PC-3 (cell line): ENCODE measurements at regions not wholly inside any gene's neighbourhood (a gene's known extent, or its start where the extent isn't known, plus 50 kb on each side); places are given as distances from the start of the nearest gene placed in this dataset.
A peak's percentile ranks its signal among the peaks of the same experiment; 100 is the strongest.

Experiments used
- ATAC-seq: fragments of 200-7000 bp; cut with Tn5 transposase; 2 replicates; pipeline ENCODE4 v1.9.1; 2020; ENCODE audit warnings: mild to moderate bottlenecking, moderate library complexity
- BruUV-seq: library from RNA; stranded (reverse); fragments of 400-500 nt; replicated peaks from 2 replicates; lab custom pipeline; 2021; lab: Mats Ljungman, UMichigan
- CTCF ChIA-PET: fragments of 300-600 bp; sonication (Branson Sonifier 250); formaldehyde crosslinking; loops from one replicate; lab custom pipeline; 2022; ENCODE audit warnings: antibody characterized with exemption; lab: Charles Lee
- POLR2A ChIA-PET: fragments of 300-600 bp; sonication (Branson Sonifier 250); formaldehyde crosslinking; loops from one replicate; lab custom pipeline; 2022; ENCODE audit warnings: antibody characterized with exemption; ENCODE audit not compliant: unreplicated experiment; lab: Charles Lee
- DNase-seq: peaks from one replicate; pipeline ENCODE4 v3.0.0-alpha.2; 2015
- H2AFZ ChIP-seq: fragments of 300-600 bp; sonication (generic); 2 replicates; pipeline ENCODE4 v1.6.0; 2016; ENCODE audit warnings: antibody characterized with exemption, low read length
- H3F3A ChIP-seq: fragments of 300-600 bp; sonication (generic); one replicate; pipeline ENCODE4 v1.6.0; 2017; ENCODE audit warnings: antibody characterized with exemption, low read length, control low read depth, mild to moderate bottlenecking; ENCODE audit not compliant: unreplicated experiment
- H3K27ac ChIP-seq: fragments of 300-600 bp; sonication (generic); 2 replicates; pipeline ENCODE4 v1.5.1; 2016; ENCODE audit warnings: mild to moderate bottlenecking, low read length
- H3K27me3 ChIP-seq: fragments of 300-600 bp; sonication (generic); 2 replicates; pipeline ENCODE4 v1.6.1; 2016; ENCODE audit warnings: low read length, mixed read lengths
- H3K36me3 ChIP-seq: fragments of 300-600 bp; sonication (generic); 2 replicates; pipeline ENCODE4 v1.6.1; 2016; ENCODE audit warnings: low read depth, mixed run types, low read length, mixed read lengths
- H3K4me1 ChIP-seq: fragments of 300-600 bp; sonication (generic); 2 replicates; pipeline ENCODE4 v1.5.1; 2016; ENCODE audit warnings: low read length; ENCODE audit not compliant: insufficient read depth
- H3K4me2 ChIP-seq: fragments of 300-600 bp; sonication (generic); 2 replicates; pipeline ENCODE4 v1.6.0; 2016; ENCODE audit warnings: low read length
- H3K4me3 ChIP-seq: fragments of 300-600 bp; sonication (generic); 2 replicates; pipeline ENCODE4 v1.5.1; 2016; ENCODE audit warnings: mild to moderate bottlenecking, low read length, mixed read lengths
- H3K79me2 ChIP-seq: fragments of 300-600 bp; sonication (generic); 2 replicates; pipeline ENCODE4 v1.6.1; 2017; ENCODE audit warnings: low read length, mixed read lengths
- H3K9ac ChIP-seq: fragments of 300-600 bp; sonication (generic); 2 replicates; pipeline ENCODE4 v1.6.0; 2016; ENCODE audit warnings: mild to moderate bottlenecking, low read length
- H3K9me2 ChIP-seq: fragments of 300-600 bp; sonication (generic); replicated peaks from 2 replicates; pipeline ENCODE4 v1.6.1; 2016; ENCODE audit warnings: mixed run types, low read length, mixed read lengths
- H3K9me3 ChIP-seq: fragments of 300-600 bp; sonication (generic); 2 replicates; pipeline ENCODE4 v1.6.1; 2016; ENCODE audit warnings: low read length, mixed read lengths
- H4K20me1 ChIP-seq: fragments of 300-600 bp; sonication (generic); 2 replicates; pipeline ENCODE4 v1.6.1; 2016; ENCODE audit warnings: low read length, mixed read lengths
- CTCF ChIP-seq: fragments of 300-600 bp; sonication (generic); conservative IDR thresholded peaks from 2 replicates; pipeline ENCODE4 v1.5.1; 2017; ENCODE audit warnings: antibody characterized with exemption, low read depth, mild to moderate bottlenecking, low read length
- EZH2 ChIP-seq: fragments of 300-600 bp; sonication (generic); IDR thresholded peaks from one replicate; pipeline ENCODE4 v1.6.1; 2017; ENCODE audit warnings: antibody characterized with exemption, mild to moderate bottlenecking, low read length; ENCODE audit not compliant: unreplicated experiment
- EZH2phosphoT487 ChIP-seq: fragments of 300-600 bp; sonication (generic); IDR thresholded peaks from 2 replicates; pipeline ENCODE4 v1.6.1; 2018; ENCODE audit warnings: mild to moderate bottlenecking, antibody characterized with exemption, low read length, borderline replicate concordance
- intact Hi-C: fragments of 100-400 bp; cut with micrococcal nuclease; formaldehyde crosslinking; loops from 2 replicates; pipeline ENCODE4 v1.9.0; 2023

- Histone ChIP-seq H3K79me2 (no peaks in the 10 kb centered on the region), H2AFZ (no peak overlapping the region), H3K27me3 (no peaks in the 10 kb centered on the region), H3K9me2 (no peaks in the 10 kb centered on the region), H3K36me3 (no peaks in the 10 kb centered on the region), H3F3A (no peaks in the 10 kb centered on the region), H3K27ac (no peak overlapping the region), H3K4me1 (peaks cover 14% of the 10 kb centered on the region), H3K9ac (no peak overlapping the region), H3K9me3 (no peaks in the 10 kb centered on the region), H3K4me2 (no peak overlapping the region), H4K20me1 (no peaks in the 10 kb centered on the region), H3K4me3 (no peak overlapping the region)
- ATAC-seq (no peak), DNase-seq (peak; percentile 14)
- no peak for TF ChIP-seq EZH2
- TF ChIP-seq CTCF: no peak
- TF ChIP-seq EZH2phosphoT487: no peak
- CTCF ChIA-PET: no interaction called here
- no TSS peak for BruUV-seq
- POLR2A ChIA-PET: no interaction called here
- intact Hi-C loops: no loop called here
Measured at GRCh38 chr9:78666818-78667414, 370.0 kb downstream of the PSAT1 start.

GRCh38 chr9:78668148-78668832, 371.4 kb downstream of the PSAT1 start:
- H3K4me1 ChIP-seq: peaks cover 17% of the 10 kb centered on the region
- DNase-seq (peak; percentile 69), ATAC-seq (peak; percentile 29)
- no peaks in the 10 kb centered on the region for H3F3A ChIP-seq
- no peak overlapping the region for H3K4me2 ChIP-seq
- no peak overlapping the region for H2AFZ ChIP-seq
- no peak overlapping the region for H3K27ac ChIP-seq
- no peaks in the 10 kb centered on the region for H4K20me1 ChIP-seq
- TF ChIP-seq EZH2phosphoT487 (no peak), CTCF (no peak), EZH2 (no peak)
- H3K4me3 ChIP-seq: no peak overlapping the region
- no peaks in the 10 kb centered on the region for H3K9me2 ChIP-seq
- CTCF ChIA-PET: no interaction called here
- H3K79me2 ChIP-seq: no peaks in the 10 kb centered on the region
- H3K9me3 ChIP-seq: no peaks in the 10 kb centered on the region
- intact Hi-C loops: no loop called here
- no peak overlapping the region for H3K9ac ChIP-seq
- POLR2A ChIA-PET: no interaction called here
- BruUV-seq: no TSS peak
- H3K27me3 ChIP-seq: no peaks in the 10 kb centered on the region
- no peaks in the 10 kb centered on the region for H3K36me3 ChIP-seq

- DNase-seq: no peak
- POLR2A ChIA-PET: no interaction called here
- Histone ChIP-seq H3K4me2 (no peak overlapping the region), H4K20me1 (no peaks in the 10 kb centered on the region), H2AFZ (no peak overlapping the region), H3K79me2 (no peaks in the 10 kb centered on the region), H3K27ac (no peak overlapping the region), H3K4me1 (peaks cover 17% of the 10 kb centered on the region), H3K9me3 (no peaks in the 10 kb centered on the region), H3K9ac (no peak overlapping the region), H3K9me2 (no peaks in the 10 kb centered on the region), H3F3A (no peaks in the 10 kb centered on the region), H3K36me3 (no peaks in the 10 kb centered on the region), H3K4me3 (no peak overlapping the region), H3K27me3 (no peaks in the 10 kb centered on the region)
- no peak for ATAC-seq
- BruUV-seq: no TSS peak
- TF ChIP-seq EZH2phosphoT487 (no peak), CTCF (no peak), EZH2 (no peak)
- intact Hi-C loops: no loop called here
- CTCF ChIA-PET: no interaction called here
Measured at GRCh38 chr9:78669591-78669990, 372.7 kb downstream of the PSAT1 start.
